Motor neuron (in vitro differentiated cells): ENCODE measurements at regions not wholly inside any gene's neighbourhood (a gene's known extent, or its start where the extent isn't known, plus 50 kb on each side); places are given as distances from the start of the nearest gene placed in this dataset.

Source experiments
- ATAC-seq, 8 experiments: fragments of 200-7000 bp; cut with Tn5 transposase; replicated peaks in 6 of 8; 2 replicates each; pipeline ENCODE4 v1.8.0; 2021; ENCODE audit warnings: mild to moderate bottlenecking in 8 of 8, moderate library complexity in 8 of 8
- H3K27ac ChIP-seq, 2 donors: fragments of 250-450 bp; sonication (Bioruptor Pico); 2 replicates each; pipeline ENCODE4 v1.9.0; 2021; ENCODE audit warnings: antibody characterized with exemption in 2 of 2, mild to moderate bottlenecking in 2 of 2, moderate library complexity in 1 of 2
- H3K4me1 ChIP-seq, 2 donors: fragments of 250-450 bp; sonication (Bioruptor Pico); replicated peaks in 1 of 2; 2 replicates each; pipeline ENCODE4 v1.6.1; 2021; ENCODE audit warnings: antibody characterized with exemption in 2 of 2, mild to moderate bottlenecking in 2 of 2, moderate library complexity in 1 of 2
- H3K4me3 ChIP-seq, 5 donors: fragments of 250-450 bp; sonication (Bioruptor Pico); 2 replicates each; pipeline ENCODE4 v1.9.0; 2021; ENCODE audit warnings: antibody characterized with exemption in 5 of 5, mild to moderate bottlenecking in 5 of 5, moderate library complexity in 4 of 5
- WGBS, 10 experiments: fragments of 450-650 bp; shearing (Covaris generic); methylation state at CpG; one replicate each; pipeline ENCODE4 v1.0.0; 2022; 5-methylcytosine and 5-hydroxymethylcytosine counted together
- in situ Hi-C, 9 experiments: fragments of 400-800 bp; cut with MboI; loops; one replicate each; pipeline ENCODE4 v1.15.0; 2021; ENCODE audit warnings: low sequenced_read_pairs in 9 of 9, low pct_unique_long_range_greater_than_20kb in 2 of 9; ENCODE audit not compliant: unreplicated experiment in 9 of 9

DNA sequence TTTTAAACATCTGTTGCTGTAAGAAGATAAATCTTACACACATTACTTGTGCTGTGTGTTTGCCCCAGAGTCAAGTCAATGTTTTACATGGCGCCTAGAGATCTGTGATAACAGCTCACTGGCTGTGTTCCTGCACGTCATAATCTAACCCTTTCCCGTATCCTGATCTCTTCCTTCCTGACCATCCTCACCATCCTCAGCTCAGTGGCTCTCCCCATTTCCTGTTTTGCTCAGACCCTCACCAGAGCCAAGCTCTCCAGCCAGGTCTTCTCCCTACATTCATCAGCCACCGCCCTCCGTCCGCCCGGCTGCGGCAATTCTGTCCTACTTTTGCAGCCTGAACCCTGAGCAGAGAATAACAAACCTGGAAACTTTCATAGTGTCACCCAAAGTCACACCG, 824.7 kb downstream of the USP25 start:
- Histone ChIP-seq H3K4me1 (peaks cover 3 to 9% of the 10 kb centered on the region in 2 donors), H3K27ac (no peak overlapping the region), H3K4me3 (no peak overlapping the region)
- in situ Hi-C loops = no loop called here
- peak in 1 of 8 experiments; percentile 64 for ATAC-seq
- WGBS, 10 experiments = 88 to 100% (median 96%) methylated on average over 1 to 9 of the region's 9 CpGs; no CpG with 5 or more reads in 2 of the 10 experiments

DNA sequence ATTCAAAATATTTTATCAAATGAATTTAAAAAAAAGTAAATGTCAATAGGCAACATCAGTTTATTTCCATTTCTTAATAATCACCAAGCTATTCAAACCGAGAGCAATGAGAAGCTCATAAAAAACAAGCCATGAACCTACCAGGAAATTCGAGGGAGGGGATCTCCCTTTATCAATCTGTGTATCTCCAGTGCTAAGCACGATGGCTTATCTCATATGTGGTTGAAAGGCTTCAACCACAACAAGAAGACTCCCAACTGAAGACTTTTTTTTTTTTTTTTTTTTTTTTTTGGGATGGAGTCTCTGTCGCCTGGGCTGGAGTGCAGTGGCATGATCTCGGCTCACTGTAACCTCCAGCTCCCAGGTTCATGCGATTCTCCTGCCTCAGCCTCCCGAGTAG, 833.3 kb downstream of the USP25 start:
- ATAC-seq = no peak
- H3K4me1 ChIP-seq = peaks cover 0 to 4% of the 10 kb centered on the region in 2 donors
- in situ Hi-C loops = no loop called here
- no peak overlapping the region for H3K27ac ChIP-seq
- WGBS, 10 experiments = 70 to 100% (median 86%) methylated on average over 1 to 6 of the region's 7 CpGs
- H3K4me3 ChIP-seq = no peak overlapping the region

DNA sequence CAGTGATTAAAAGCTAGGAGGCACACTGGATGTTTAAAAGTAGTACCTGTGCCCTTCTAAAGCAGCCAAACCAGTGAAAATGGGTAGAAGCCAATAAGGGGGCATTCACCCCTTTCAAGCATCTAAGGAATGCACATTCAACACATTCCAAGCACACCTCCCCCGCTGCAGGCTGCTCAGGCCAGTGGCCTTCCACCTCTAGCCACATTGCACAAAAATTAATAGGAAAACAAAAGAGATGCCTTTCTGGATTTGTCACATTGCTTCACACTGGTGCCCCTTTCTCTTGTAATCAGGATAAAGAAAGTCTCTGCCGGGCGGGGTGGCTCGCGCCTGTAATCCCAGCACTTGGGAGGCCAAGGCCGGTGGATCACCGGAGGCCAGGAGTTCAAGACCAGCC, 834.0 kb downstream of the USP25 start:
- Histone ChIP-seq H3K27ac (no peak overlapping the region), H3K4me3 (no peak overlapping the region), H3K4me1 (peaks cover 0 to 4% of the 10 kb centered on the region in 2 donors)
- 94 to 100% (median 98%) methylated on average over 1 to 5 of the region's 7 CpGs; no CpG with 5 or more reads in 6 of the 10 experiments for WGBS, 10 experiments
- in situ Hi-C loops = no loop called here
- peak in 1 of 8 experiments; percentile 19 for ATAC-seq

DNA sequence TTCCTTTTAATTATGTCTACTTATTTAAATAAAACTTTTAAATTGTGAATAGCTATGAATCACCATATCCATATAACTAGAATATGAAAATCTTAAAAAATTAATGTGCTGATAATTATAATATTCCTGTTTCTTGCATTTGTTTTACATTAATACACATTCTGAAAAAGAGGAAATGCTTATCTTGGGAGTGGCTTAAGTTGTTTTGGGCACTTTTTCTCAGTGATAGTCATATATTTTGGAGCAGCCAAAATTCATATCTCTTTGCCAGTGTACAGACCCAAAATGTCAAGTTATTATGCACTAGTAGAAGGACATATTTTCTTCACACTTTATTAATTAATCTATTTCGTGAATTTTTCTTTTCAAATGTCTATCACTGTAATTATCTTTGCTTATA, 838.5 kb downstream of the USP25 start:
- in situ Hi-C loops = no loop called here
- Histone ChIP-seq H3K27ac (no peak overlapping the region), H3K4me3 (no peak overlapping the region), H3K4me1 (peaks cover 0 to 4% of the 10 kb centered on the region in 2 donors)
- WGBS, 10 experiments = 15 to 100% (median 100%) methylated on average over 1 of the region's 1 CpG; no CpG with 5 or more reads in 1 of the 10 experiments
- no peak for ATAC-seq

DNA sequence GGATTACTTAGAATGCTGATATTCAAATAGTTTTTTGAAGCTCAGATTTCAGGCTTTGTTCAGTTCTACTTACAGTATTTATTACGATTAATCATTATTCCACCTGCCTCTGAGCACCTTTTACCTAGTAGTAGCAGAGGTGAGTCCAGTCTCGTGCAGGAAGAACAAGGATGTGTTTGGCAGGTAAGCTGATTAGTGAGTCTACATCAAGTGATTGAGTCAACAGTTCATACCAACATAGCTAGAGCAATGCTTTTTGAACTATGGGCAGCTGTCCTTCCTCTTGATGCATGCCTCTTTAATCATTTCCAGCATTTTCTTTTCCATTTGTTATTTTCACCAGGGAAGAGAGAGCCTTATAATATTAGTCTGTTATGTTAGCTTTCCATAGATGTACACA, 838.9 kb downstream of the USP25 start:
- no peak for ATAC-seq
- in situ Hi-C loops = no loop called here
- no peak overlapping the region for H3K4me3 ChIP-seq
- H3K4me1 ChIP-seq = peaks cover 0 to 4% of the 10 kb centered on the region in 2 donors
- WGBS, 10 experiments = 54 to 100% (median 100%) methylated on average over 1 to 2 of the region's 2 CpGs
- H3K27ac ChIP-seq = no peak overlapping the region

DNA sequence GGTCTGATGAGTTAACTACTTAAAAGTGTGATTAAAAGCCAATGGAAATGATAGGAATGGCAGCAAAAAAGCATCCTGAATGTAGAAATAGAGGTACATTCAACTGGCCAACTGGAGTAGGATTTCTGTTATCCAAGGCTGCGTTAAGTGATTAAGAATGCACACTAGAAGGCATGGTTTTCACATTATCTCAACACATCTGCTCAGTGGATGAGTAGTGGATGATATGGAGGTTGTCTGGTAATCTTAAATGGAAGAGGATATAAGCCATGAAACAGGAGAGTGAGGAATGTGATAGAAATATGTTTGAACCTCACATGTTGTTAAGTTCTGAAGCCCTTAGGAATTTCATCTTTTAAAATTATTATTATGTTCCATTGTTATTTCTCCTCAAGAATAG, 839.9 kb downstream of the USP25 start:
- Histone ChIP-seq H3K4me3 (no peak overlapping the region), H3K4me1 (peaks cover 0 to 4% of the 10 kb centered on the region in 2 donors), H3K27ac (no peak overlapping the region)
- no peak for ATAC-seq
- in situ Hi-C loops = no loop called here
- 40 to 100% (median 100%) methylated on average over 1 of the region's 1 CpG; no CpG with 5 or more reads in 3 of the 10 experiments for WGBS, 10 experiments

DNA sequence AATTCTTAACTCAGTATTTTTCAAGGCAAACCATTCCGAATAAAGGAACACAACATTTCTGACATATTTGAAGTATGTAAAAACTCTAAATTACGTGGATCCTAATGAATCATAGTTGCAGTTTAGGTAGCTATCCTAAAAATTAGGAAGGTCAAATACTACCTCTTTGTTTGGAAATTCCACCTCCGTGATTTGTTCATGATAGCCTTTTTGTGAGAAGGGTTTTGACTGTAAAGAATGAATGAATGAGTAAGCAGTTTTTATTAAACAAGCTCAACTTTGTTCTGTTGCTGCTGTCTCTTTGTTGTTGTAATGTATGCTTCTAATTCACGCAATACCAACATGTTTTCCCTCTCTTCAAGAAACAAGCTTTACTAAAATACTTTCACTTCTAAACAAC, 840.4 kb downstream of the USP25 start:
- in situ Hi-C loops = no loop called here
- ATAC-seq = no peak
- Histone ChIP-seq H3K4me3 (no peak overlapping the region), H3K4me1 (peaks cover 0 to 4% of the 10 kb centered on the region in 2 donors), H3K27ac (no peak overlapping the region)
- WGBS, 10 experiments = 65 to 100% (median 88%) methylated on average over 1 to 4 of the region's 4 CpGs

DNA sequence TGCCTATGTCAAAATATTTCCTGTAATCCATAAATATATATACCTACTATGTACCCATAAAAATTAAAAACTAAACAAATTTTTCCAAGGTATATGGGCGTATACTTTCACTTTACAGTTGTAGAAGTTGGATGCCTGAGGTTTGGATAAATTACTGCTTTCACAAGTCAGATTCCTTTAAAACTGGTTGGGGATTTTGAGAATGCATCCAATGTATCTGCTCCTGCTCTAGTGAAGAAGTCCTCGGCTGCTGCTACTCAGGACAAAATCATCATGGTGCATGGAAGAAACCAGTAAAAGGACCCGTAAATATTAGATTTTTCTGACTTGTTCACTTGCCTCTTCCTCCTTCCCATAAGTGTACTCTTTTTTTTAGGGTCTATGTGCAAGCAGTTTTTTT, 841.1 kb downstream of the USP25 start:
- H3K4me1 ChIP-seq = peaks cover 0 to 4% of the 10 kb centered on the region in 2 donors
- no peak overlapping the region for H3K27ac ChIP-seq
- in situ Hi-C loops = no loop called here
- no peak overlapping the region for H3K4me3 ChIP-seq
- no peak for ATAC-seq
- 71 to 100% (median 83%) methylated on average over 1 to 3 of the region's 3 CpGs; no CpG with 5 or more reads in 1 of the 10 experiments for WGBS, 10 experiments

DNA sequence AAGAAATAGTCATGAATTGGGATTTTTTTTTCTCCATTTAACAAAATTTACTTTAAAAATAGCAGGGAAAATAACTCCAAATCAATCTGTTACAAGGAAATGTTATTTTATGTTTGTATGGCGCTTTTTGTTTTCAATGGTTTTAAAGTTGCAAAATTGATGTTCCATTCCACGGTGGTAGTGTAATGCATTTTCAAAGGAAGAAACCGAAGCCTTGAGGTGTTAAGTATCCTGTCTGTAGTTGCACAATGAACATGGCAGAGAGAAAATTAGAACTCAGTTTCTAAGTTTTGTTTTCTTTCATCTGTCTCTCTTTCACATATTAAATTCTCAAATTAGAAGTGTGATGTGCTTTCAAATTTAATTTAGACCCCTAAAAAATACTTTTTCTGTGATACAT, 841.8 kb downstream of the USP25 start:
- Histone ChIP-seq H3K4me1 (peaks cover 0 to 4% of the 10 kb centered on the region in 2 donors), H3K27ac (no peak overlapping the region), H3K4me3 (no peak overlapping the region)
- ATAC-seq = no peak
- in situ Hi-C loops = no loop called here
- WGBS, 10 experiments = 58 to 100% (median 90%) methylated on average over 2 to 3 of the region's 3 CpGs

DNA sequence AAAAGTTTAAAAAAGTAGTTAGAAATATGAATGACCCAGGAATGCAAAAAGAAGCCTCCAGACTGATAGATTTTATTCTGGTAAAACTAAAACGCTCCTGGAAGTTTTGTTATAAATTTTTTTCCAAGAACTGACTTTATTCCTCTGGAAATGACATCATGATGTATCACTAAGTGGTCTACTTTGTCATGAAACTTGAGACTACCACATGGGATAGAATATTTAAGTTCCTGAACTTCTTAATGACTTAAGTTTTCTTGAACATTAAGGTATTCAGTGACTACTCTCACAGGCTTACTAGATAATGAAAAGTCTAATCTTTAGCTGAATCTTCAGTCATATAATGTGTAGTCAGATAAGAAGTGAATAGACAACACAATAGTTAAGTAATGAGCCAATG, 842.2 kb downstream of the USP25 start:
- H3K27ac ChIP-seq = no peak overlapping the region

DNA sequence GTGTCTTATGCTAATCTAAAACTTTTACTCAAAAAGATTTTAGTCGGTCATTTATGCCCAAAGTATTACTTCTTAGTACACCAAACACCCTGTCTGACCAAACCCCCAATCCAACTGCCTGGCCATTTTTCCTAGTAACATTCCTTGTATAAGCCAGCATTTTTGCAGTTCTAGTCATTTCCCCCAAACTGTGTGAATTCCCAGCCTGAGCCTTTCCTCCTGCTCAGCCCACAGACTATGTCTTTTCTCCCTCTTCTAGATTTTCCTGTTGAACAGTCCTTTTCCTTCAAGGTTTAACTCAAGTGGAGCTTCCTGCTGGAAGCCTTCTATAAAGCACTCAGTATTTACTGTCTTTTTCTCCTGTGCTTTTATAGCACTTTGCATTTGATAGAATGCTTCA, 843.8 kb downstream of the USP25 start:
- ATAC-seq = peak in 1 of 8 experiments; percentile 44
- in situ Hi-C loops = no loop called here
- Histone ChIP-seq H3K27ac (no peak overlapping the region), H3K4me1 (no peaks in the 10 kb centered on the region), H3K4me3 (no peak overlapping the region)
- WGBS, 10 experiments = 20 to 88% (median 78%) methylated on average over 1 of the region's 1 CpG; no CpG with 5 or more reads in 2 of the 10 experiments

More for the DNA sequence above, 842.2 kb downstream of the USP25 start:
- WGBS, 10 experiments = 38 to 90% (median 71%) methylated on average over 1 of the region's 1 CpG; no CpG with 5 or more reads in 1 of the 10 experiments
- no peak for ATAC-seq
- Histone ChIP-seq H3K4me1 (peaks cover 0 to 4% of the 10 kb centered on the region in 2 donors), H3K4me3 (no peak overlapping the region)
- in situ Hi-C loops = no loop called here

DNA sequence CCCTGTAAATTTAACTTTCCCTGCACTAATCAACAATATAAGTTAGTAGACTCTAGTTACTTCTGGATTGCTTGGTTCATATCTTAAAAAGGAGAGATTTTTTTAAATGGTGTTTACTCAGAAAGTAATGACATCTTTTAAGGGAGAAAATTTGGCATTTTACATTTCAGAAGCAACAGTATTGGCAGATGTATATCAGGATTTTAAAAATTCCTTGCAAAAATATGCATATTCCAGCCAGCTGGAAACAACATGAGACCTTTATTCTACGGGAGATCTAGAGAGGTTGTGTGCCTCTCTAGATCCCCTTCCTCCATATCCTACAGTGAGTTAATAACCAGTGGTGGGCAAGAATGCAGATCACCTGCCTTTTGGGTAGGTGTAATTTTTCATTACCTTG, 848.2 kb downstream of the USP25 start:
- Histone ChIP-seq H3K4me3 (no peak overlapping the region), H3K4me1 (peaks cover 22 to 28% of the 10 kb centered on the region in 2 donors), H3K27ac (no peak overlapping the region)
- WGBS, 10 experiments = 0 to 100% (median 100%) methylated on average over 1 of the region's 1 CpG; no CpG with 5 or more reads in 1 of the 10 experiments
- in situ Hi-C loops = no loop called here
- peak in 1 of 8 experiments; percentile 33 for ATAC-seq

DNA sequence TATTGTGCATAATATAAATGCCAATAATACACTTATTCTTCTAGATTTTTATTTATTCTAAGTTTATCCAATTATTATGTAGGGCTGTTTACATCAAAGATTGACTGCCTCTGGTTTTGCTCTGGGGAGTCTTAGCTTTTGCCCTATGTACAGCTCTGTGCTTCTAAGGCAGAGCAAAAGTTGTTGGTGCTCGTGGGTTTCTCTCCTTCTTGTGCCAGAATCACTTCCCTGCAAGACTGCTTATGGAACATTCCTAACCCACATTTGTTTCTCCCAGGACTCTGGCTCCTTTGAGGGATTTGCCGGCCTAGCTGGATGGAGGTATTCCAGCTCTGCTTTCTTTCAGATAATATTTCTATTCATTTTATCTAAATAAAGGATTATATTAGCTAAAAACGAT, 849.1 kb downstream of the USP25 start:
- Histone ChIP-seq H3K4me1 (peaks cover 22 to 28% of the 10 kb centered on the region in 2 donors), H3K4me3 (no peak overlapping the region), H3K27ac (peak overlapping the region in 1 of 2 donors; percentile 66)
- 0 to 87% (median 48%) methylated on average over 1 to 3 of the region's 3 CpGs for WGBS, 10 experiments
- ATAC-seq = peak in 3 of 8 experiments; percentile 17 to 70 (median 28)
- in situ Hi-C loops = no loop called here

DNA sequence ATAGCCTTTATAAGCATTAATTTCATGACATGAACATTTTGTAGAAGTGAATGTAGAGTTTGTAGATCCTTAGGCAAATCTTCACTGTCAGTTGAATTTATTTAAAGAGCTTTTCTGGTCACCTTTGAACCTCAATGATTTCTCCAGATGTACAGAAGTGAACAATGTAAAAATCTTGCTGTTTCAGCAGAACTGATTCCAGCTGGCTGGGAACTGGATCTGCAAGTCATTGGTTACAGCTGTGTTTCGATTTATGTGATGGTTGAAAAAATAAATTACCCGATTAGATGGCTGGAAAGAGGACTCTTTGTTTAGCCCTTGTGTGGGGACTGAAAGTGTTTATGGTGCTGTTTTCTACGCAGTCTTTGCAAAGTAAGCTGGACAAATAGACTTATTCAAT, 849.8 kb downstream of the USP25 start:
- WGBS, 10 experiments = 0 to 26% (median 10%) methylated on average over 1 to 3 of the region's 3 CpGs; no CpG with 5 or more reads in 3 of the 10 experiments
- H3K4me1 ChIP-seq = peaks cover 22 to 28% of the 10 kb centered on the region in 2 donors
- peak; percentile 28 to 89 (median 82) for ATAC-seq
- peak overlapping the region; percentile 66 to 77 for H3K27ac ChIP-seq
- in situ Hi-C loops = no loop called here
- peak overlapping the region in 2 of 5 donors; percentile 5 to 10 for H3K4me3 ChIP-seq
